H9 (cell line): ENCODE measurements at regions not wholly inside any gene's neighbourhood (a gene's known extent, or its start where the extent isn't known, plus 50 kb on each side); places are given as distances from the start of the nearest gene placed in this dataset.

Experiments used
- DNase-seq: peaks from one replicate; pipeline ENCODE4 v3.0.0-alpha.2; 2017
- H2AFZ ChIP-seq: one replicate; pipeline ENCODE4 v1.6.1; 2013; ENCODE audit warnings: mild to moderate bottlenecking, low read length, control low read depth, moderate library complexity
- H2AK5ac ChIP-seq: 2 replicates; pipeline ENCODE4 v1.6.1; 2013; ENCODE audit warnings: low read length, control low read depth, mixed read lengths; ENCODE audit not compliant: insufficient read length
- H2BK120ac ChIP-seq: one replicate; pipeline ENCODE4 v1.6.1; 2013; ENCODE audit warnings: low read depth, mild to moderate bottlenecking, low read length, control low read depth, inconsistent platforms; ENCODE audit not compliant: poor library complexity, severe bottlenecking
- H2BK12ac ChIP-seq: 2 replicates; pipeline ENCODE4 v1.6.1; 2013; ENCODE audit warnings: low read length, control low read depth, mixed read lengths, low read depth; ENCODE audit not compliant: insufficient read length
- H2BK15ac ChIP-seq: 2 replicates; pipeline ENCODE4 v1.6.1; 2013; ENCODE audit warnings: low read depth, low read length, control low read depth
- H2BK20ac ChIP-seq: one replicate; pipeline ENCODE4 v1.6.1; 2013; ENCODE audit warnings: low read depth, mild to moderate bottlenecking, low read length, control low read depth, inconsistent platforms; ENCODE audit not compliant: poor library complexity, severe bottlenecking
- H2BK5ac ChIP-seq: 2 replicates; pipeline ENCODE4 v1.6.1; 2013; ENCODE audit warnings: low read length, control low read depth, mixed read lengths; ENCODE audit not compliant: insufficient read length
- H3K14ac ChIP-seq: 2 replicates; pipeline ENCODE4 v1.6.1; 2013; ENCODE audit warnings: low read length, control low read depth; ENCODE audit not compliant: insufficient read depth
- H3K18ac ChIP-seq: 2 replicates; pipeline ENCODE4 v1.6.1; 2013; ENCODE audit warnings: low read depth, mild to moderate bottlenecking, mixed read lengths, low read length, control low read depth; ENCODE audit not compliant: insufficient read length
- H3K23ac ChIP-seq: 2 replicates; pipeline ENCODE4 v1.6.1; 2013; ENCODE audit warnings: low read length, control low read depth, mixed read lengths, low read depth; ENCODE audit not compliant: insufficient read length
- H3K23me2 ChIP-seq: 2 replicates; pipeline ENCODE4 v1.6.1; 2013; ENCODE audit warnings: low read depth, mild to moderate bottlenecking, mixed read lengths, low read length, control low read depth; ENCODE audit not compliant: insufficient read length, poor library complexity, severe bottlenecking
- H3K27ac ChIP-seq: 2 replicates; pipeline ENCODE4 v1.5.1; 2013; ENCODE audit warnings: low read length, control low read depth, mixed read lengths, low read depth; ENCODE audit not compliant: insufficient read length
- H3K27me3 ChIP-seq: 2 replicates; pipeline ENCODE4 v1.6.1; 2013; ENCODE audit warnings: low read length, control low read depth, inconsistent platforms; ENCODE audit not compliant: insufficient read depth
- H3K4ac ChIP-seq: 2 replicates; pipeline ENCODE4 v1.6.1; 2013; ENCODE audit warnings: low read depth, mild to moderate bottlenecking, control low read depth, inconsistent platforms, low read length, moderate library complexity
- H3K4me1 ChIP-seq: 2 replicates; pipeline ENCODE4 v1.6.1; 2013; ENCODE audit warnings: low read length, control low read depth, inconsistent platforms; ENCODE audit not compliant: insufficient read depth
- H3K4me2 ChIP-seq: 2 replicates; pipeline ENCODE4 v1.6.1; 2013; ENCODE audit warnings: low read length, control low read depth, mixed read lengths; ENCODE audit not compliant: insufficient read length, insufficient read depth
- H3K56ac ChIP-seq: 2 replicates; pipeline ENCODE4 v1.6.1; 2013; ENCODE audit warnings: low read depth, mild to moderate bottlenecking, mixed read lengths, low read length, control low read depth; ENCODE audit not compliant: insufficient read length
- H3K79me1 ChIP-seq: 2 replicates; pipeline ENCODE4 v1.6.1; 2013; ENCODE audit warnings: low read depth, mild to moderate bottlenecking, moderate library complexity, low read length, control low read depth, inconsistent platforms; ENCODE audit not compliant: insufficient read depth, poor library complexity, severe bottlenecking
- H3K79me2 ChIP-seq: 2 replicates; pipeline ENCODE4 v1.6.1; 2013; ENCODE audit warnings: low read length, control low read depth, inconsistent platforms; ENCODE audit not compliant: insufficient read depth
- H3K9ac ChIP-seq: 2 replicates; pipeline ENCODE4 v1.6.1; 2013; ENCODE audit warnings: low read length, control low read depth, mixed read lengths; ENCODE audit not compliant: insufficient read length; ENCODE audit errors: extremely low read depth
- H3K9me3 ChIP-seq: one replicate; pipeline ENCODE4 v1.6.1; 2013; ENCODE audit warnings: low read depth, low read length, inconsistent platforms; ENCODE audit not compliant: control insufficient read depth
- H3T11ph ChIP-seq: one replicate; pipeline ENCODE4 v1.6.1; 2013; ENCODE audit warnings: mild to moderate bottlenecking, low read length, control low read depth, inconsistent platforms
- H4K20me1 ChIP-seq: one replicate; pipeline ENCODE4 v1.6.1; 2013; ENCODE audit not compliant: control insufficient read depth, insufficient read length, insufficient read depth
- H4K5ac ChIP-seq: 2 replicates; pipeline ENCODE4 v1.6.1; 2013; ENCODE audit warnings: low read depth, mild to moderate bottlenecking, mixed read lengths, low read length, control low read depth; ENCODE audit not compliant: insufficient read length
- H4K8ac ChIP-seq: replicated peaks from 2 replicates; pipeline ENCODE4 v1.6.1; 2013; ENCODE audit warnings: low read length, control low read depth, mixed read lengths, low read depth; ENCODE audit not compliant: insufficient read length
- H4K91ac ChIP-seq: 2 replicates; pipeline ENCODE4 v1.6.1; 2013; ENCODE audit warnings: low read depth, mild to moderate bottlenecking, moderate library complexity, mixed read lengths, low read length, control low read depth; ENCODE audit not compliant: insufficient read length
- H3K27ac Mint-ChIP-seq, 3 experiments: 2 replicates in 2 of 3; 3 replicates in 1 of 3; pipeline ENCODE4 v1.8.0; 2020 to 2021; ENCODE audit warnings: mixed read lengths in 3 of 3, mild to moderate bottlenecking in 1 of 3, moderate library complexity in 1 of 3
- H3K27me3 Mint-ChIP-seq: 2 replicates; pipeline ENCODE4 v1.8.0; 2021; ENCODE audit warnings: low read depth, mild to moderate bottlenecking, moderate library complexity, mixed read lengths
- H3K36me3 Mint-ChIP-seq, 3 experiments: 2 replicates in 2 of 3; 3 replicates in 1 of 3; pipeline ENCODE4 v1.8.0; 2020 to 2021; ENCODE audit warnings: low read depth in 3 of 3, mixed read lengths in 3 of 3; ENCODE audit not compliant: insufficient read depth in 1 of 3
- H3K4me1 Mint-ChIP-seq, 2 experiments: 2 replicates each; pipeline ENCODE4 v1.8.0; 2020; ENCODE audit warnings: mixed read lengths in 2 of 2
- H3K4me3 Mint-ChIP-seq, 2 experiments: 2 replicates in 1 of 2; 3 replicates in 1 of 2; pipeline ENCODE4 v1.8.0; 2020 to 2021; ENCODE audit warnings: mild to moderate bottlenecking in 2 of 2, mixed read lengths in 2 of 2, moderate library complexity in 1 of 2
- H3K9me3 Mint-ChIP-seq, 2 experiments: 2 replicates in 1 of 2; 3 replicates in 1 of 2; pipeline ENCODE4 v1.8.0; 2020; ENCODE audit warnings: mild to moderate bottlenecking in 2 of 2, mixed read lengths in 2 of 2, moderate library complexity in 1 of 2
- CTCF ChIP-seq: fragments of 200-600 bp; sonication (generic); conservative IDR thresholded peaks from 3 replicates; pipeline ENCODE4 v1.8.0; 2021; ENCODE audit warnings: antibody characterized with exemption, mild to moderate bottlenecking
- WGBS: extraction: QIAGEN DNeasy Blood & Tissue Kit; methylation state at CpG from one replicate; pipeline ENCODE4 v1.1.7; 2013; ENCODE audit warnings: missing lambda C conversion rate, low lambda C conversion rate, mixed read lengths; ENCODE audit not compliant: insufficient read length; ENCODE audit errors: extremely low coverage; 5-methylcytosine and 5-hydroxymethylcytosine counted together

- Mint-ChIP-seq H3K4me3 (no peak overlapping the region), H3K27me3 (peaks cover 29% of the 10 kb centered on the region), H3K27ac (no peak overlapping the region), H3K9me3 (peaks cover 16 to 22% of the 10 kb centered on the region in 2 experiments), H3K4me1 (no peaks in the 10 kb centered on the region), H3K36me3 (peaks cover 0 to 11% (median 2%) of the 10 kb centered on the region in 3 experiments; a peak in 5 of 7 replicates)
- Histone ChIP-seq H2AK5ac (no peak overlapping the region), H2BK20ac (no peak overlapping the region), H4K5ac (no peak overlapping the region), H3K18ac (no peak overlapping the region), H4K91ac (no peak overlapping the region), H3K9me3 (no peaks in the 10 kb centered on the region), H4K8ac (no peak overlapping the region), H3K27me3 (no peaks in the 10 kb centered on the region), H3K4ac (no peak overlapping the region), H2BK15ac (no peak overlapping the region), H3K23ac (no peak overlapping the region), H3T11ph (no peak overlapping the region), H3K4me1 (no peaks in the 10 kb centered on the region), H3K9ac (no peak overlapping the region), H3K79me2 (no peaks in the 10 kb centered on the region), H2BK12ac (no peak overlapping the region), H2AFZ (no peak overlapping the region), H3K14ac (no peak overlapping the region), H3K23me2 (no peaks in the 10 kb centered on the region), H3K27ac (no peak overlapping the region), H4K20me1 (no peaks in the 10 kb centered on the region), H2BK5ac (no peak overlapping the region), H3K79me1 (no peaks in the 10 kb centered on the region), H2BK120ac (no peak overlapping the region), H3K4me2 (no peak overlapping the region), H3K56ac (no peak overlapping the region)
- no peak for TF ChIP-seq CTCF
- WGBS: no CpG with 5 or more reads among the region's 6 CpGs
- DNase-seq: no peak
Observed at GRCh38 chr14:101318271-101318670, 243.0 kb upstream of the DIO3 start.
